HepG2 (cell line): ENCODE measurements at regions not wholly inside any gene's neighbourhood (a gene's known extent, or its start where the extent isn't known, plus 50 kb on each side); places are given as distances from the start of the nearest gene placed in this dataset.
A peak's percentile ranks its signal among the peaks of the same experiment; 100 is the strongest.
"Not testable (repeated sequence)": the region's sequence is repeated elsewhere in the genome, so short reads cannot be mapped to it uniquely, and the experiment has no call there.

Experiments
- ATAC-seq: fragments of 200-7000 bp; cut with Tn5 transposase; 3 replicates; pipeline ENCODE4 v1.9.1; 2020; ENCODE audit warnings: mild to moderate bottlenecking, moderate library complexity
- BruUV-seq: library from RNA; stranded (reverse); fragments of 400-500 nt; replicated peaks from 2 replicates; lab custom pipeline; 2021; lab: Mats Ljungman, UMichigan
- CTCF ChIA-PET: fragments of 300-600 bp; formaldehyde crosslinking; extraction: SDS; loops from one replicate; lab custom pipeline; 2021; ENCODE audit warnings: low total read pairs, inconsistent platforms, low intra/inter-chr PET ratio; lab: Yijun Ruan, JAX
- POLR2A ChIA-PET: fragments of 350-600 bp; sonication (Branson Sonifier 250); formaldehyde crosslinking; loops from one replicate; lab custom pipeline; 2020; ENCODE audit warnings: antibody characterized with exemption, inconsistent platforms; lab: Yijun Ruan, JAX
- DNase-seq: peaks from one replicate; pipeline ENCODE4 v3.0.0-alpha.2; 2015; ENCODE audit warnings: low spot score
- FAIRE-seq: peaks from 3 replicates; lab custom pipeline; 2011; peaks lifted over from hg19 to GRCh38; lab: Jason Lieb, UNC
- H2AFZ ChIP-seq: one replicate; pipeline ENCODE4 v1.6.1; 2011; ENCODE audit warnings: low read length, inconsistent platforms
- H3K27ac ChIP-seq: fragments of 300-600 bp; 3 replicates; pipeline ENCODE4 v1.8.0; 2011; ENCODE audit warnings: mixed run types, mild to moderate bottlenecking, mixed read lengths, low read length, inconsistent platforms; ENCODE audit not compliant: insufficient read depth; ENCODE audit errors: extremely low read length
- H3K27me3 ChIP-seq, 2 experiments: fragments of 200-600 bp in 1 of 2; 2 replicates in 1 of 2; 3 replicates in 1 of 2; pipeline versions ENCODE4 v1.6.0 to v1.8.0; 2011; ENCODE audit warnings: low read length in 2 of 2, mild to moderate bottlenecking in 2 of 2, moderate library complexity in 2 of 2, inconsistent platforms in 1 of 2; ENCODE audit not compliant: insufficient read depth in 2 of 2, control insufficient read depth in 1 of 2
- H3K36me3 ChIP-seq, 2 experiments: fragments of 200-600 bp in 1 of 2; replicated peaks in 1 of 2; 2 replicates in 1 of 2; 3 replicates in 1 of 2; pipeline versions ENCODE4 v1.5.1 to v1.8.0; 2011; ENCODE audit warnings: low read length in 2 of 2, inconsistent platforms in 1 of 2; ENCODE audit not compliant: insufficient read depth in 2 of 2, control insufficient read depth in 1 of 2
- H3K4me1 ChIP-seq: 2 replicates; pipeline ENCODE4 v1.5.1; 2012; ENCODE audit warnings: low read length, inconsistent platforms; ENCODE audit not compliant: insufficient read depth
- H3K4me2 ChIP-seq: 2 replicates; pipeline ENCODE4 v1.6.0; 2011; ENCODE audit warnings: low read depth, low read length, inconsistent platforms
- H3K4me3 ChIP-seq, 3 experiments: fragments of 200-600 bp in 1 of 3; sonication (generic), shearing (Covaris generic) in 1 of 3; replicated peaks in 1 of 3; 2 replicates each; pipeline ENCODE4 v1.5.1; 2011 to 2016; ENCODE audit warnings: low read length in 3 of 3, inconsistent platforms in 2 of 3, low read depth in 2 of 3, mild to moderate bottlenecking in 2 of 3, control low read depth in 1 of 3, mixed read lengths in 1 of 3; ENCODE audit not compliant: insufficient read depth in 1 of 3
- H3K79me2 ChIP-seq: one replicate; pipeline ENCODE4 v1.6.1; 2011; ENCODE audit warnings: low read length, inconsistent platforms; ENCODE audit not compliant: insufficient read depth
- H3K9ac ChIP-seq: 2 replicates; pipeline ENCODE4 v1.6.0; 2011; ENCODE audit warnings: mild to moderate bottlenecking, low read depth, low read length, inconsistent platforms; ENCODE audit not compliant: insufficient read depth
- H3K9me3 ChIP-seq: 2 replicates; pipeline ENCODE4 v1.5.1; 2012; ENCODE audit warnings: mild to moderate bottlenecking, low read length
- H4K20me1 ChIP-seq: 2 replicates; pipeline ENCODE4 v1.6.0; 2011; ENCODE audit warnings: inconsistent platforms, mild to moderate bottlenecking, low read length, moderate library complexity; ENCODE audit not compliant: insufficient read depth
- AGO1 ChIP-seq: fragments of 200-400 bp; formaldehyde crosslinking; IDR thresholded peaks from 2 replicates; pipeline ENCODE4 v1.6.1; 2017; ENCODE audit warnings: mild to moderate bottlenecking, low read depth, low read length, moderate library complexity; ENCODE audit not compliant: poor library complexity, severe bottlenecking
- KLF16 ChIP-seq, 2 experiments: sonication (generic) in 1 of 2; formaldehyde crosslinking in 1 of 2; IDR thresholded peaks; 2 replicates each; pipeline versions ENCODE4 v1.6.1 to v1.8.0; 2016 to 2023; ENCODE audit warnings: missing genetic modification reagents in 2 of 2, missing compliant biosample characterization in 1 of 2
- RBAK ChIP-seq: sonication (generic); formaldehyde crosslinking; IDR thresholded peaks from 2 replicates; pipeline ENCODE4 v1.5.1; 2020; ENCODE audit warnings: mild to moderate bottlenecking, missing genetic modification reagents
- ZNF260 ChIP-seq: sonication (generic); formaldehyde crosslinking; IDR thresholded peaks from 2 replicates; pipeline ENCODE4 v1.4.0; 2020; ENCODE audit warnings: missing genetic modification reagents, low read depth, mild to moderate bottlenecking, borderline replicate concordance
- ZNF841 ChIP-seq: sonication (generic); formaldehyde crosslinking; IDR thresholded peaks from 2 replicates; pipeline ENCODE4 v1.8.1; 2023; ENCODE audit warnings: missing genetic modification reagents, borderline replicate concordance
- WGBS: methylation state at CpG from one replicate; pipeline ENCODE4 v1.1.6; 2017; ENCODE audit warnings: low lambda C conversion rate; 5-methylcytosine and 5-hydroxymethylcytosine counted together
- in situ Hi-C: cut with HindIII; loops from 2 replicates; pipeline ENCODE4 v1.10.0; 2017; ENCODE audit warnings: low pct_unique_long_range_greater_than_20kb; ENCODE audit not compliant: extremely low pct_ligation_motif_present
- intact Hi-C: fragments of 100-400 bp; cut with micrococcal nuclease; formaldehyde crosslinking; loops from one replicate; pipeline ENCODE4 v1.10.0; 2022; ENCODE audit not compliant: unreplicated experiment
- TF ChIP-seq, protein P1 (sequence below): sonication (generic); formaldehyde crosslinking; IDR thresholded peaks from 2 replicates; pipeline ENCODE4 v1.4.0; 2020; ENCODE audit warnings: missing genetic modification reagents, borderline replicate concordance

- Histone ChIP-seq H4K20me1 (no peaks in the 10 kb centered on the region), H3K4me3 (no peak overlapping the region), H3K79me2 (no peaks in the 10 kb centered on the region), H3K9me3 (no peaks in the 10 kb centered on the region), H3K4me2 (no peak overlapping the region), H2AFZ (no peak overlapping the region), H3K4me1 (no peaks in the 10 kb centered on the region), H3K27me3 (peaks cover 2 to 52% of the 10 kb centered on the region in 2 experiments; a peak in 4 of 5 replicates)
- no TSS peak for BruUV-seq
- ChIA-PET POLR2A (no interaction called here), CTCF (no interaction called here)
- ATAC-seq: peak; percentile 49
- no peak for FAIRE-seq
- in situ Hi-C loops (no loop called here), intact Hi-C loops (no loop called here)
- 44% methylated on average over 17 of the region's 17 CpGs for whole genome bisulfite sequencing
- DNase-seq: no peak
- TF ChIP-seq ZNF260 (CRISPR knock-in tag): no peak
- TF ChIP-seq AGO1: no peak
- no peak for TF ChIP-seq RBAK (CRISPR knock-in tag)
- no peak for TF ChIP-seq ZNF841 (CRISPR knock-in tag)
- TF ChIP-seq, protein P1, sequence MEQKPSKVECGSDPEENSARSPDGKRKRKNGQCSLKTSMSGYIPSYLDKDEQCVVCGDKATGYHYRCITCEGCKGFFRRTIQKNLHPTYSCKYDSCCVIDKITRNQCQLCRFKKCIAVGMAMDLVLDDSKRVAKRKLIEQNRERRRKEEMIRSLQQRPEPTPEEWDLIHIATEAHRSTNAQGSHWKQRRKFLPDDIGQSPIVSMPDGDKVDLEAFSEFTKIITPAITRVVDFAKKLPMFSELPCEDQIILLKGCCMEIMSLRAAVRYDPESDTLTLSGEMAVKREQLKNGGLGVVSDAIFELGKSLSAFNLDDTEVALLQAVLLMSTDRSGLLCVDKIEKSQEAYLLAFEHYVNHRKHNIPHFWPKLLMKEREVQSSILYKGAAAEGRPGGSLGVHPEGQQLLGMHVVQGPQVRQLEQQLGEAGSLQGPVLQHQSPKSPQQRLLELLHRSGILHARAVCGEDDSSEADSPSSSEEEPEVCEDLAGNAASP (CRISPR knock-in tag): no peak
- no peak for TF ChIP-seq KLF16 (CRISPR knock-in tag; IDR thresholded peaks at IDR 0.05)
- TF ChIP-seq, all 625 proteins: peak for 0
- Histone ChIP-seq H3K27ac (no peak overlapping the region), H3K36me3 (no peaks in the 10 kb centered on the region), H3K9ac (no peak overlapping the region)
Observed at GRCh38 chr6:166235666-166236292, 68.1 kb upstream of the TBXT start.

DNA sequence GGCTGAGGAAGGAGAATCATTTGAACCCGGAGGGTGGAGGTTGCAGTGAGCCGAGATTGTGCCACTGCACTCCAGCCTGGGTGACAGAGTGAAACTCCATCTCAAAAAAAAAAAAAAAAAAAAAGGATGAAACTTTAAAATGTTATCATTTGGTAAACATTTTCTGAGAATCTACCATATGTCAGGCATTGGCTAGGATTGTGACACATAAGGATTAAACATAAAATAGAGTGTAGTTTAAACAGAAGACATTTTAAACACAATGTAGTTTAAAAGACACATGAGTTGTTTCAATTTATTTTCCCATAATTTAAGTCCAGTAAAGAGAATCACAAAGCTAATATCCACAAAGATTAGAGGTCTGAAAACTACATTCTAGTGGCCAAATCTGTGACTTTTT lies 63.5 kb upstream of the TBXT start:
- H3K4me3 ChIP-seq, H3K4me1 ChIP-seq, H3K9ac ChIP-seq, H2AFZ ChIP-seq, CTCF ChIA-PET, POLR2A ChIA-PET, DNase-seq, H3K27ac ChIP-seq, BruUV-seq, H3K36me3 ChIP-seq, ATAC-seq, H3K4me2 ChIP-seq, intact Hi-C loops, H4K20me1 ChIP-seq, FAIRE-seq, in situ Hi-C loops, H3K9me3 ChIP-seq, H3K79me2 ChIP-seq: not testable (repeated sequence)
- WGBS: 34% methylated on average over 2 of the region's 2 CpGs
- H3K27me3 ChIP-seq: peaks cover 7 to 53% of the 10 kb centered on the region in 2 experiments; a peak in 4 of 5 replicates
